Brain microvascular endothelial cell (primary cell): ENCODE measurements at regions not wholly inside any gene's neighbourhood (a gene's known extent, or its start where the extent isn't known, plus 50 kb on each side); places are given as distances from the start of the nearest gene placed in this dataset.

Experiments used
- DNase-seq: peaks from one replicate; pipeline ENCODE4 v3.0.0-alpha.2; 2020
- H3K27ac ChIP-seq: fragments of 250-450 bp; sonication (Bioruptor Pico); 2 replicates; pipeline ENCODE4 v1.5.1; 2020; ENCODE audit warnings: mild to moderate bottlenecking, moderate library complexity
- H3K27me3 ChIP-seq: fragments of 250-450 bp; sonication (Bioruptor Pico); replicated peaks from 2 replicates; pipeline ENCODE4 v1.5.1; 2020; ENCODE audit warnings: mild to moderate bottlenecking
- H3K36me3 ChIP-seq: fragments of 250-450 bp; sonication (Bioruptor Pico); replicated peaks from 2 replicates; pipeline ENCODE4 v1.5.1; 2020; ENCODE audit warnings: mild to moderate bottlenecking
- H3K4me3 ChIP-seq: 2 replicates; pipeline ENCODE4 v1.5.1; 2011; ENCODE audit warnings: low read depth, mild to moderate bottlenecking, control low read depth, low read length, moderate library complexity
- CTCF ChIP-seq: IDR thresholded peaks from 2 replicates; pipeline ENCODE4 v1.5.1; 2011; ENCODE audit warnings: low read depth, mild to moderate bottlenecking, moderate library complexity, low read length, control low read depth, inconsistent platforms; ENCODE audit errors: missing control alignments
- in situ Hi-C: cut with HindIII; loops from 2 replicates; pipeline ENCODE4 v1.10.0; 2017; ENCODE audit warnings: low sequenced_read_pairs, low pct_ligation_motif_present

GRCh38 chr21:14880922-14881321 is 183.9 kb downstream of the NRIP1 start:
- Histone ChIP-seq H3K27me3 (no peaks in the 10 kb centered on the region), H3K4me3 (no peak overlapping the region), H3K27ac (peak overlapping the region; percentile 53), H3K36me3 (no peaks in the 10 kb centered on the region)
- no peak for TF ChIP-seq CTCF
- in situ Hi-C loops, result no loop called here
- DNase-seq, result peak; percentile 71

- Histone ChIP-seq H3K27me3 (no peaks in the 10 kb centered on the region), H3K4me3 (no peak overlapping the region), H3K27ac (peak overlapping the region; percentile 12), H3K36me3 (no peaks in the 10 kb centered on the region)
- no peak for TF ChIP-seq CTCF
- in situ Hi-C loops, result no loop called here
- DNase-seq, result no peak
These were observed 185.3 kb downstream of the NRIP1 start for GRCh38 chr21:14879458-14879857.

- in situ Hi-C loops, result no loop called here
- H3K4me3 ChIP-seq, result no peak overlapping the region
- DNase-seq, result no peak
- H3K36me3 ChIP-seq, result no peaks in the 10 kb centered on the region
- H3K27me3 ChIP-seq, result no peaks in the 10 kb centered on the region
- H3K27ac ChIP-seq, result peak overlapping the region; percentile 66
- TF ChIP-seq CTCF, result no peak
These were observed 185.8 kb downstream of the NRIP1 start for GRCh38 chr21:14878971-14879370.

GRCh38 chr21:14877581-14878228 is 187.1 kb downstream of the NRIP1 start:
- in situ Hi-C loops, result no loop called here
- Histone ChIP-seq H3K27ac (peak overlapping the region; percentile 66), H3K36me3 (no peaks in the 10 kb centered on the region), H3K27me3 (no peaks in the 10 kb centered on the region), H3K4me3 (no peak overlapping the region)
- TF ChIP-seq CTCF, result no peak
- peak; percentile 53 for DNase-seq

- DNase-seq, result no peak
These were observed 188.3 kb downstream of the NRIP1 start for GRCh38 chr21:14876524-14876840.

More at GRCh38 chr21:14876524-14876840, 188.3 kb downstream of the NRIP1 start:
- Histone ChIP-seq H3K27me3 (no peaks in the 10 kb centered on the region), H3K27ac (peak overlapping the region; percentile 37), H3K4me3 (no peak overlapping the region), H3K36me3 (no peaks in the 10 kb centered on the region)
- in situ Hi-C loops, result no loop called here
- no peak for TF ChIP-seq CTCF
